ENCODE measurements at regions not wholly inside any gene's neighbourhood (a gene's known extent, or its start where the extent isn't known, plus 50 kb on each side); places are given as distances from the start of the nearest gene placed in this dataset.

- no TSS peak for BruUV-seq (replicated peaks)
- no peak for TF ChIP-seq POLR2AphosphoS5 (IDR thresholded peaks at IDR 0.05; ENCODE audit: insufficient read depth, low read depth, low read length)
- TF ChIP-seq GATA2 (IDR thresholded peaks at IDR 0.05; ENCODE audit: insufficient read depth, insufficient read length, low read depth, low read length) = no peak
- TF ChIP-seq JUN (IDR thresholded peaks at IDR 0.05; ENCODE audit: borderline replicate concordance, insufficient read depth, insufficient read length, low read depth) = no peak
- TF ChIP-seq MYC (IDR thresholded peaks at IDR 0.05; ENCODE audit: low read depth, low read length) = no peak
- TF ChIP-seq MAX (IDR thresholded peaks at IDR 0.05; ENCODE audit: insufficient read depth, insufficient read length) = no peak
- no peak for TF ChIP-seq FOS (IDR thresholded peaks at IDR 0.05; ENCODE audit: borderline replicate concordance, insufficient read depth, low read length)
- no peak for TF ChIP-seq EZH2 (IDR thresholded peaks at IDR 0.05; ENCODE audit: borderline replicate concordance, low read depth, low read length, severe bottlenecking)
- no peak for TF ChIP-seq POLR2A (IDR thresholded peaks at IDR 0.05; ENCODE audit: low read depth, low read length)
- TF ChIP-seq CTCF (IDR thresholded peaks at IDR 0.05; ENCODE audit: extremely low read depth in 1 of 2, insufficient read depth in 1 of 2, low read depth in 1 of 2, low read length in 2 of 2) = no peak
- Histone ChIP-seq H3K9me1 (replicated peaks; ENCODE audit: control insufficient read depth, extremely low read depth, insufficient read depth, low read length) (no peaks in the 10 kb centered on the region), H3K4me2 (ENCODE audit: insufficient read depth, low read length) (no peak overlapping the region), H3K27ac (ENCODE audit: insufficient read depth, low read depth, low read length) (no peak overlapping the region), H3K4me1 (ENCODE audit: control insufficient read depth, extremely low read depth, insufficient read depth, low read length) (no peaks in the 10 kb centered on the region), H2AFZ (ENCODE audit: low read depth, low read length) (no peak overlapping the region), H3K4me3 (replicated peaks in 1 of 3; ENCODE audit: insufficient read depth in 1 of 3, low read depth in 1 of 3, low read length in 3 of 3) (no peak overlapping the region), H3K36me3 (ENCODE audit: control insufficient read depth in 2 of 2, extremely low read depth in 1 of 2, insufficient read depth in 2 of 2, low read length in 2 of 2) (no peaks in the 10 kb centered on the region), H3K9me3 (replicated peaks; ENCODE audit: control insufficient read depth, insufficient read depth, low read length) (no peaks in the 10 kb centered on the region), H3K9ac (replicated peaks; ENCODE audit: extremely low read depth, insufficient read depth, low read length) (no peak overlapping the region), H4K20me1 (replicated peaks; ENCODE audit: control insufficient read depth, extremely low read depth, insufficient read depth, low read length) (no peaks in the 10 kb centered on the region), H3K79me2 (ENCODE audit: control insufficient read depth, insufficient read depth, low read length) (no peaks in the 10 kb centered on the region), H3K27me3 (ENCODE audit: control insufficient read depth in 2 of 2, insufficient read depth in 2 of 2, low read length in 2 of 2) (no peaks in the 10 kb centered on the region)
- dilution Hi-C loops (cut with MboI; ENCODE audit: extremely low pct_ligation_motif_present, low sequenced_read_pairs) (no loop called here), intact Hi-C loops (cut with micrococcal nuclease) (no loop called here)
- no peak for FAIRE-seq
- POLR2A ChIA-PET = no interaction called here
- DNase-seq (ENCODE audit: low read depth, low spot score) = no peak
- CTCF ChIA-PET = no interaction called here
These were observed 211.7 kb upstream of the POGK start for GRCh38 chr1:166627558-166627957.

All from endothelial cell of umbilical vein (primary cell).